VCaP (cell line): ENCODE measurements at regions not wholly inside any gene's neighbourhood (a gene's known extent, or its start where the extent isn't known, plus 50 kb on each side); places are given as distances from the start of the nearest gene placed in this dataset.

ENCODE experiments used
- H3K27ac ChIP-seq: fragments of 450-650 bp; 2 replicates; pipeline ENCODE4 v1.5.1; 2017
- CTCF ChIP-seq: fragments of 450-650 bp; conservative IDR thresholded peaks from 2 replicates; pipeline ENCODE4 v1.5.1; 2017; ENCODE audit warnings: mild to moderate bottlenecking, moderate library complexity

- no peak for TF ChIP-seq CTCF
- no peak overlapping the region for H3K27ac ChIP-seq
Observed at GRCh38 chr6:153790048-153790447, 249.0 kb upstream of the OPRM1 start.

- TF ChIP-seq CTCF = no peak
- no peak overlapping the region for H3K27ac ChIP-seq
Observed at GRCh38 chr6:153787341-153787606, 251.8 kb upstream of the OPRM1 start.

- no peak for TF ChIP-seq CTCF
- no peak overlapping the region for H3K27ac ChIP-seq
Observed at GRCh38 chr6:153781306-153781705, 257.7 kb upstream of the OPRM1 start.

- TF ChIP-seq CTCF = no peak
- no peak overlapping the region for H3K27ac ChIP-seq
Observed at GRCh38 chr6:153780011-153780410, 259.0 kb upstream of the OPRM1 start.

- TF ChIP-seq CTCF = no peak
- no peak overlapping the region for H3K27ac ChIP-seq
Observed at GRCh38 chr6:153778216-153778615, 260.8 kb upstream of the OPRM1 start.

GRCh38 chr6:153771577-153771976, 267.5 kb upstream of the OPRM1 start:
- H3K27ac ChIP-seq = no peak overlapping the region
- TF ChIP-seq CTCF = no peak

GRCh38 chr6:153767127-153767526, 271.9 kb upstream of the OPRM1 start:
- no peak for TF ChIP-seq CTCF
- no peak overlapping the region for H3K27ac ChIP-seq

- TF ChIP-seq CTCF = no peak
- H3K27ac ChIP-seq = no peak overlapping the region
Observed at GRCh38 chr6:153758516-153758915, 280.5 kb upstream of the OPRM1 start.
